GM12892 (cell line): ENCODE measurements at regions not wholly inside any gene's neighbourhood (a gene's known extent, or its start where the extent isn't known, plus 50 kb on each side); places are given as distances from the start of the nearest gene placed in this dataset.
"Not testable (repeated sequence)": the region's sequence is repeated elsewhere in the genome, so short reads cannot be mapped to it uniquely, and the experiment has no call there.

Experiments used
- DNase-seq: peaks from one replicate; pipeline ENCODE4 v3.0.0; 2011; ENCODE audit not compliant: insufficient read length
- FAIRE-seq: peaks from 2 replicates; lab custom pipeline; 2011; peaks lifted over from hg19 to GRCh38; lab: Jason Lieb, UNC
- POLR2A ChIP-seq: IDR thresholded peaks from 2 replicates; pipeline ENCODE4 v1.6.1; 2011; ENCODE audit warnings: low read depth, low read length, control low read depth
- POLR2AphosphoS5 ChIP-seq: IDR thresholded peaks from 2 replicates; pipeline ENCODE4 v1.6.1; 2011; ENCODE audit warnings: low read depth, low read length, control low read depth
- TAF1 ChIP-seq: IDR thresholded peaks from 2 replicates; pipeline ENCODE4 v1.6.1; 2011; ENCODE audit warnings: low read depth, mild to moderate bottlenecking, control low read depth, low read length, borderline replicate concordance

DNA sequence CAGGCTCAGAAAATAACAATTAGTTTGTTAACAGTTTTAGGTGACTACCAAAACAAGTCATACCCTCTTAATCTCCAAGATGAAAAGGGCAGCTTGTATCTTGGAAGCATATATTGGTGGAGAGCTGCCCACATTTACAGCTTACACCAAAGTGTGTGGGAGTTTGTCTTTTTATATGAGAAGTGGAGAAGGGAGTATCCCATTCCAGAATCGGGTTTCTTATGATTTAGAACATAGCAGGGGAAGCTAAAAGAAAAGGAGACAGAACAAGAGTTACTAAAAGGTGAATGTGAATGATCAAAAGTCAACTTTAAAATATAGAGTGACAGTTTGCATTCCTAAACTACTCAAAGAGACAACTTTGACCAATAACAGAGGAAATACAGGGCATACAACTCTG is 338.6 kb upstream of the VWC2 start:
- FAIRE-seq (no peak), DNase-seq (no peak)
- TF ChIP-seq TAF1, result no peak
- no peak for TF ChIP-seq POLR2A
- TF ChIP-seq POLR2AphosphoS5, result no peak

DNA sequence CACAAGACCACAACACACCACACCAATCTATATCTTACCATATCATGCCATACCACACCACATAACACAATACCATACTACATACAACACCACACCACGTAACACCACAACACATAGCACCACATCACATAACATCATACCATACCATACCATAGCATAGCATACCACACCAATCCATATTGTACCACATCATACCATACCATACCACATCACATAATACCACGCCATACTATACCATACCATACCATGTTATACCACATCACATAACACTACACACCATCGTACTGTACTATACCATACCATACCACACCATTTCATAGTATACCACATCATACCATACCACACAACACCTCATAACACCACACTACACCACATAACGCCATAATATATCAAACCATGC is 335.2 kb upstream of the VWC2 start:
- DNase-seq (no peak), FAIRE-seq (peak; percentile 82)
- no peak for TF ChIP-seq POLR2A
- TF ChIP-seq TAF1, result no peak
- TF ChIP-seq POLR2AphosphoS5, result no peak

DNA sequence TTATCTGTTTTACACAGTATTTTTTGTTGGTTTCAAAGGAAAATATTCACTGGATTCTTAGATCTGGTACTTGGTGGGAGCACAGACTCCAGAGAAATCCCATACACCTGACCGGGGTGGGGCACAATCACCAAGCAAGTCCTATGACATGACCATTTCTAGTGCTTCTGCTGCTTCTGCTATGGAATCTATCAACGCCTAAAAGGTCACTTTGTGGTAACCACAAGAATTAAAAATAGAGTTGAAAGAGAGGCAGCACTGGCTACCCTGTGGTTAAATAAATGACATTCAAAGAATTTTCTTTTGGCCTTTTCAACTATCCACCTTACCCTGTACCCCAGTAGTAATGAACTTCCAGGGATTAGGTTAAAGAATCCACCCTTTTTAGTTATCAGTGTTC is 329.9 kb upstream of the VWC2 start:
- no peak for DNase-seq
- no peak for FAIRE-seq
- TF ChIP-seq POLR2AphosphoS5 (no peak), TAF1 (no peak), POLR2A (no peak)

DNA sequence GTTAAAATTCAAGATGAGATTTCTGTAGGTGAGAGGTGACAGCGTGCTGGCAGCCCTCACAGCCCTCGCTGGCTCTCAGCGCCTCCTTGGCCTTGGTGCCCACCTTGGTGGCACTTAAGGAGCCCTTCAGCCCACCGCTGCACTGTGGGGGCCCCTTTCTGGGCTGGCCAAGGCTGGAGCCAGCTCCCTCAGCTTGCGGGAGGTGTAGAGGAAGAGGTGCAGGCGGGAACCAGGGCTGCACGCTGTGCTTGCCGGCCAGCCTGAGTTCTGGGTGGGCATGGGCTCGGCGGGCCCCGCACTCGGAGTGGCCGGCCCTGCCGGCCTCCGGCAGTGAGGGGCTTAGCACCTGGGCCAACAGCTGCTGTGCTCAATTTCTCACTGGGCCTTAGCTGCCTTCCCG is 320.0 kb upstream of the VWC2 start:
- TF ChIP-seq POLR2AphosphoS5 (no peak), POLR2A (no peak), TAF1 (no peak)
- DNase-seq (no peak), FAIRE-seq (no peak)

DNA sequence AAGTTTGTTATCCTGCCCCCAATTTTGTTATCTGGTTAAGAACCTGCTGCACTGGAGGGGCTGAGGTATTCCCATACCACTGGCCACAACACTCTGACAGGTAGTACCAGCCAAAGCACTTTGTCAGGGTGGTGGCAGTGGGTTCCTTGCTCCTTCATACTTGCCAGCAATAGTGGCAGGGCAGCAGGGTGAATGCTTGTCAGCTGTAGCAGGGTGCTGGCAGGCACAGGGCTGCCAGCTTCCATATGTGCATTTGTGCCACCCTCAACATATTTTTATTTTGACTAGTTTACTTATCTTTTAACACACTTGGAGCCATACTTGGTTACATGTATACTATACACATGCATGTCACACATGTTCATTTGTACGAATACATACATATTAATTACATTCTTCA is 294.0 kb upstream of the VWC2 start:
- no peak for FAIRE-seq
- TF ChIP-seq POLR2A, result no peak
- no peak for TF ChIP-seq POLR2AphosphoS5
- TF ChIP-seq TAF1, result no peak

DNA sequence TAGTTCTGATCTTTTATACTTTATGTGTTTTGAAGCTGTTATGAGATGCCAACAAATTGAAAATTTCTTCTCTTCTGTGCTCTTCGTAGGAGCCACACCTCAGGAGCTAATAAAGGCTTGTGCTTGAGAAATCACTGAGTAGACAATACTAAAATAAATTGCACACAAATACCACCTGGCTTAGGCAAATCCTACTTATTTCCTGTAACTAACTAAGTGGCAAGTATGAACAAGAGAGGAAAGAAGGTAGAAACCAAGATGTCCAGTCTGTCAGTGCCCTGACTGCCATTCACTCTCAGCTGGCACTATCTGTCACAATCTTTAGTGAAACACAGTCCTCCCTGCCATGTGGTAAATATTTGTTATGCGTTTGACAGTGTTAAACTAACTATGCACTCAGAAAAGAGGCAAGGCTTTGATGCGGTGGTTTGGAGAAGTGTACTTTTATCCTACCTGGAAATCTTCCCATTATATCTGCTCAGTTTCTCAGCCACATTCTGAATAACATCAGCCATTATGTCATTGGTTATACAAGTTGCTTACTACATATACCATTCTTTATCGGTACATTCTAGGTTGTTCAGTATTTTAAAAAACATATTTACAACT is 293.4 kb upstream of the VWC2 start:
- TF ChIP-seq POLR2AphosphoS5 (no peak), POLR2A (no peak), TAF1 (no peak)
- DNase-seq (no peak), FAIRE-seq (no peak)

More for the DNA sequence above, 294.0 kb upstream of the VWC2 start:
- no peak for DNase-seq

DNA sequence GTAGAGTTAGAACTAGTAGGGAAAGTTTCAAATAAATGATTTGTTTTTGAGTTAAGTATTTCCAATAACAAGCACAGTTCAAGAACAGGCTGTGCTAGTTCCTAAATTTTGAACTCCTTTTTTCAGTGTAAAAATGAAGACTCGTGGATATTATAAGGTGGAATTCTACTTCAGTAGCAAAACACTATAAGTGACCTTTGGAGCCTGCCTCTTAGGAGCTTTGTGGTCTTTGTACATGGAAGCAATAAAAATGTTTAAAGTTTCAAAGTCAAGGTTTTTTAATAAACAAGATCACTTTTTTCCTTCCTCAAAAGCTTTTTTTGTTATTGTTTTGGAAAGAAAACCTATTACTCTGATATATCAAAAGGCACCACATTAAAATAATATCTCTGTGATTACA is 292.4 kb upstream of the VWC2 start:
- DNase-seq, result no peak
- TF ChIP-seq POLR2A, result no peak

DNA sequence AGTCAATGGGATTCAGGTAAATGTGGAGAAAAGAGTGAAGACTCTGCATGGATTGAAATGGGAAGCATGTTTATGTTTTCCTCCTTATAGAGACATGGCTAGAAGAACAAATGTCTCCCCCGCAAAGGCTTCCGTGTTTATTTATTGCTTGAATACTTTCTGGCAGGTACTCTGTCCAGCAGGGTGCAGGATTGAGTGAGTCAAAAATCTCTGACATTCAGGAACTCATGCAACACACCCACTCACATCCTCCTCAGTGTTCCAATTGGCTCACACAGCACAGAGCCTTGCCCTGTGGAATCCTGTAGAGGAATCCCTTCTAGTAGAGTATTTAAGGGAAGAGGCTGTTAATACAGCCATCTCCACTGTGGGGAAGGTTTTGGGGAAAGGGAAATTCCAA is 290.3 kb upstream of the VWC2 start:
- FAIRE-seq, result no peak
- TF ChIP-seq POLR2AphosphoS5, result no peak
- TF ChIP-seq POLR2A, result no peak
- TF ChIP-seq TAF1, result no peak
- no peak for DNase-seq

More for the DNA sequence above, 292.4 kb upstream of the VWC2 start:
- no peak for FAIRE-seq

DNA sequence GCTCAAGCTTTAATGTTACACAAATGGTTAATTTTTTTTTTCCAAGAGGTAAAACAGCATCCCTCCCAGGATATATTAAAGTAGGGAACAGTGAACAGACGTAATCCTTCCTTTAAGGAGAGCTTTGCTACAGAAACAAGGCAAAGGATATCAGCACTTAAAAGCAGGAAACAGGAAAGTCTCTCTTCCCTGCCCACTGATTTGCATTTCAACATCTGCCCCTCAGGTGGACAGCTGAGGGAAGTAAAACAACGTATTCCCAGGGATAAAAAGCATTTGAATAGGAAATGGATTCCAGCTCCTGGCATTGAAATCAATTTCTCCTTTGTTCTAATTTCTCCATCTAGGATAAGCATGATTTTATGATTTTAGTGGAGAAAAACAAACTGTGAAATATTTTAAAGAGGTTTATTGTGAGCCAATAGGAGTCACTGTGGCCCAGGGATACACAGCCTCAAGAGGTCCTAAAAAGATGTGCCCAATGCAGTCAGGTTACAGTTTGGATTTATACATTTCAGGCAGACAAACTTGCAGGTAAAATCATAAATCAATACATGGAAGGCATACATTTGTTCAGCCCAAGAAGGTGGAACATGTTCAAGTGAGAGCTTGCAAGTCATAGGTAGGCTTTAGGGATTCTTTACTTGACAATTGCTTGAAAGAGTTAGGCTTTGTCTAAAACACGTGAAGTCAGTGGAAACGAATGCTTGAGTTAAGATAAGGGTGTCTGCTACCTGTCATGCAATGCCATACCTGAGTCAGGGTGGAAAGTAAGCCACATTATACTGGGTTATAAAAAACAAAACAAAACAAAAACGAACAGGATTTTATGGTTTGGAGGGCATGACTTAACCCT is 286.2 kb upstream of the VWC2 start:
- DNase-seq (no peak), FAIRE-seq (no peak)
- TF ChIP-seq POLR2AphosphoS5 (no peak), POLR2A (no peak), TAF1 (no peak)

DNA sequence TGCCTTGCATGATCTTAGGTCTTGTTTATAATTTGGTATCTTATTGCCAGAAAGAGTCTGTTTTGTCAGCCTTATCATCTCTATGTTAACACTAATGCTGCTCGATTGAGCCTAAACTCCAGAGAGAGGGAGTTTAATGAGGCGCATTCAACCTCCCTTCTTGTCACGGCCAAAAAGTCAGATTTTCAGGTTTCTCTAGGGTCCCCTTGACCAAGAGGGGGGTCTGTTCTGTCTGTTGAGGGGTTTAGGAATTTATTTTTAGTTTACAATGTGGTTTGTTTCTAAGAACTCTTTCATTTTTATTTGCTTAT is 285.7 kb upstream of the VWC2 start:
- TF ChIP-seq TAF1 (no peak), POLR2AphosphoS5 (no peak), POLR2A (no peak)
- FAIRE-seq, result no peak
- no peak for DNase-seq

DNA sequence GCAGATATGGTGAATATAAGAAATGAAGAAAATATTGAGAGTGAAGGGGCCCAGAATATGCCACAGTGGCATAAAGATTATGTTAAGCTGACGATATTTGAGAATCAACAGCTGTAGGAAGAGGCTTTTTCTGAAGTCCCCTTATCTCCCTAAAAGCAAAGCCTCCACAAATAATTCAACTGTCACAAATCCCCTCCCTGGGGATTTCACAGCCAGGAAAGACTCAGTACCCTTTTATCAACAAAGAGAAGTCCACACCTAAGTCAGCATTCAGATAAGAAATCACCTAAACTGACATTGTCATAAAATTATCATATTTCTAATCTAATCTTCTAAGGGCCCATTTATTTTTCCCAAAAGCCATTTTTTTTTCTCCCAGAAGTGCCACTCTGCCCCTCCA is 284.9 kb upstream of the VWC2 start:
- TF ChIP-seq TAF1 (no peak), POLR2A (no peak), POLR2AphosphoS5 (no peak)
- FAIRE-seq (no peak), DNase-seq (no peak)

DNA sequence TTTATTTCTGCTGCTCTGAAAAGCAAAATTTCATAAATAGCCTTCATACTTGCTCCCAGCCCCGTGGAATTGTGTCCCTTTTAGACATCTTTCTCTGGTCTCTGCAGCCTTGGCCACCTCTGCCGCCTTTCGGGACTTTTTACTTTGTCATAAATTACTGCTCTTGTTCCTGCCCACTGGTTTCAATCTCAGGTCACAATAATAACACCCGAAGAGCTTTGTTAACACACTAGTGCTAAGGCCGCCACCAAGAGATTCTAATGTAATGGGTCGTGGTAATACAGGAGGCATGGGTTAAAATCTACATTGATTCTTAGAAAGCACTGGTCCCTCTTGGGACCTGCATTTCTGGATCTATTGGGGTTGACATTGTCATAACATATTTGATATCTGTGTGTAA is 276.0 kb upstream of the VWC2 start:
- DNase-seq, result no peak
- no peak for TF ChIP-seq POLR2AphosphoS5
- no peak for FAIRE-seq

DNA sequence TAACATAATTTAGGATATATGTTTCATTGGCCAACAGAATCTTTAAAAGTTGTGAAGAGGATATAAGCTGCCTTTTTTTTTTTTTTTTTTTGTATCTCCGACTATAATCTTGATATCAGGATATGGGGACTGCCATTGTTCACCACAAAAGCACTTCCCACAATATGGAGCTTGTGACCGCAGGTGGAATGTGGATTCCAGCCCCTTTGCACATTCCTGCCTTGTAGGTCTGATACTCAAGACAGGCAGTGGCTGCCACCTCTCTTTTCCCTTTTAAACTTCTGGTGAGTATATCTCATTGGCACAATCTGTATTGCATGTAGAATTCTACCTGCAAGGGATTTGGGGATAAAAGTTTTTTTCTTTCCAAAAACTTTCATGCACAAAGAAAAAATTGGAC is 272.7 kb upstream of the VWC2 start:
- no peak for DNase-seq
- no peak for FAIRE-seq
- TF ChIP-seq POLR2AphosphoS5, result no peak
- no peak for TF ChIP-seq POLR2A
- TF ChIP-seq TAF1, result no peak

DNA sequence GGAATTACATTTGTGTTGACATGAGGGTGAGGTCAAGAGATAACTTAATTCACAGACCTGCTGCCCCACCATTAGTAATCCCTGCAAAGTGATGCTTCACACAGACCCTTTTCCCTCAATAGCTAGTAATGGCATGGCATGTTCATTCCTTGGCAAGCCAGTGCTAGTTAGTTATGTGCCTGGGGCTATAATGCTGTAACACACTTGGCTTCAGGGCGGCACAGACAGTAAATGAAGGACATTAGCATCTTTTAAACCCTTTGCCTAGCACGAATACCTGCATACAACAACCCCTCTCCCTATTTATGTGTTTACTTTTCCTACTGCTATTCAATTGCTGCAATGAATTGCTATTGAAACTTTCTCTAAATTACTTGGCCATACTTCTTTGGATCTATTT is 266.2 kb upstream of the VWC2 start:
- not testable (repeated sequence) for FAIRE-seq

More for the DNA sequence above, 266.2 kb upstream of the VWC2 start:
- DNase-seq, result not testable (repeated sequence)
